Vagina (tissue), 2 donors: ENCODE measurements at regions not wholly inside any gene's neighbourhood (a gene's known extent, or its start where the extent isn't known, plus 50 kb on each side); places are given as distances from the start of the nearest gene placed in this dataset.

Experiments used
- DNase-seq, 2 donors: peaks; one replicate each; pipeline ENCODE4 v3.0.0-alpha.2; 2017; ENCODE audit errors: extremely low spot score in 2 of 2
- H3K27ac ChIP-seq: fragments of 200-600 bp; sonication (generic); one replicate; pipeline ENCODE4 v1.5.1; 2019
- H3K27me3 ChIP-seq: fragments of 200-600 bp; sonication (generic); one replicate; pipeline ENCODE4 v1.5.1; 2019
- H3K36me3 ChIP-seq, 2 donors: fragments of 200-600 bp; sonication (generic); one replicate each; pipeline ENCODE4 v1.5.1; 2017 to 2019
- H3K4me1 ChIP-seq: fragments of 200-600 bp; sonication (generic); one replicate; pipeline ENCODE4 v1.5.1; 2019
- H3K4me3 ChIP-seq, 2 donors: fragments of 200-600 bp; sonication (generic); 1 replicate in 1 of 2; 2 replicates in 1 of 2; pipeline ENCODE4 v1.5.1; 2016 to 2019
- H3K9me3 ChIP-seq: fragments of 200-600 bp; sonication (generic); one replicate; pipeline ENCODE4 v1.5.1; 2019
- CTCF ChIP-seq, 3 experiments: fragments of 450-650 bp in 2 of 3; fragments of 200-600 bp in 1 of 3; sonication (generic) in 1 of 3; IDR thresholded peaks; one replicate each; pipeline ENCODE4 v1.5.1; 2017 to 2019; ENCODE audit warnings: antibody characterized with exemption in 3 of 3, mild to moderate bottlenecking in 2 of 3, moderate library complexity in 2 of 3
- POLR2A ChIP-seq, 2 donors: fragments of 450-650 bp; IDR thresholded peaks; one replicate each; pipeline ENCODE4 v1.6.1; 2017; ENCODE audit warnings: antibody characterized with exemption in 2 of 2, mild to moderate bottlenecking in 2 of 2, moderate library complexity in 2 of 2
- POLR2AphosphoS5 ChIP-seq, 2 donors: sonication (generic); formaldehyde crosslinking; IDR thresholded peaks; one replicate each; pipeline ENCODE4 v1.9.0; 2017; ENCODE audit warnings: antibody characterized with exemption in 2 of 2, mild to moderate bottlenecking in 2 of 2, low read depth in 1 of 2; ENCODE audit not compliant: insufficient read depth in 1 of 2
- intact Hi-C: fragments of 100-400 bp; cut with DNase I; formaldehyde crosslinking; loops from one replicate; pipeline ENCODE4 v1.15.1; 2023

- H3K9me3 ChIP-seq = no peaks in the 10 kb centered on the region
- intact Hi-C loops = no loop called here
- no peak for DNase-seq
- H3K4me3 ChIP-seq = no peak overlapping the region
- TF ChIP-seq POLR2A (IDR thresholded peaks at IDR 0.05) = no peak
- TF ChIP-seq POLR2AphosphoS5 (IDR thresholded peaks at IDR 0.05; ENCODE audit: insufficient read depth in 1 of 2, low read depth in 1 of 2) = no peak
- no peak for TF ChIP-seq CTCF (IDR thresholded peaks at IDR 0.05)
- H3K27ac ChIP-seq = no peak overlapping the region
- no peaks in the 10 kb centered on the region for H3K4me1 ChIP-seq
- H3K36me3 ChIP-seq = no peaks in the 10 kb centered on the region
- no peaks in the 10 kb centered on the region for H3K27me3 ChIP-seq
Observed at GRCh38 chr15:96073908-96074307, 256.6 kb upstream of the NR2F2 start.

GRCh38 chr15:96075895-96076294 is 254.6 kb upstream of the NR2F2 start:
- Histone ChIP-seq H3K36me3 (no peaks in the 10 kb centered on the region), H3K27ac (no peak overlapping the region), H3K4me3 (no peak overlapping the region), H3K9me3 (no peaks in the 10 kb centered on the region), H3K4me1 (no peaks in the 10 kb centered on the region), H3K27me3 (no peaks in the 10 kb centered on the region)
- TF ChIP-seq CTCF (IDR thresholded peaks at IDR 0.05) (no peak), POLR2AphosphoS5 (IDR thresholded peaks at IDR 0.05; ENCODE audit: insufficient read depth in 1 of 2, low read depth in 1 of 2) (no peak), POLR2A (IDR thresholded peaks at IDR 0.05) (no peak)
- no peak for DNase-seq
- intact Hi-C loops = no loop called here

- H3K36me3 ChIP-seq = no peaks in the 10 kb centered on the region
- intact Hi-C loops = no loop called here
- DNase-seq = no peak
- H3K4me3 ChIP-seq = no peak overlapping the region
- no peaks in the 10 kb centered on the region for H3K27me3 ChIP-seq
- no peaks in the 10 kb centered on the region for H3K9me3 ChIP-seq
- no peak for TF ChIP-seq POLR2A (IDR thresholded peaks at IDR 0.05)
- TF ChIP-seq POLR2AphosphoS5 (IDR thresholded peaks at IDR 0.05; ENCODE audit: insufficient read depth in 1 of 2, low read depth in 1 of 2) = no peak
- TF ChIP-seq CTCF (IDR thresholded peaks at IDR 0.05) = no peak
- H3K27ac ChIP-seq = no peak overlapping the region
- H3K4me1 ChIP-seq = no peaks in the 10 kb centered on the region
Observed at GRCh38 chr15:96076350-96076749, 254.2 kb upstream of the NR2F2 start.

GRCh38 chr15:96079041-96079440 is 251.5 kb upstream of the NR2F2 start:
- Histone ChIP-seq H3K27ac (no peak overlapping the region), H3K36me3 (no peaks in the 10 kb centered on the region), H3K4me3 (no peak overlapping the region), H3K27me3 (no peaks in the 10 kb centered on the region), H3K9me3 (no peaks in the 10 kb centered on the region), H3K4me1 (no peaks in the 10 kb centered on the region)
- no peak for TF ChIP-seq POLR2AphosphoS5 (IDR thresholded peaks at IDR 0.05; ENCODE audit: insufficient read depth in 1 of 2, low read depth in 1 of 2)
- no peak for TF ChIP-seq CTCF (IDR thresholded peaks at IDR 0.05)
- no peak for TF ChIP-seq POLR2A (IDR thresholded peaks at IDR 0.05)
- no peak for DNase-seq
- intact Hi-C loops = no loop called here

GRCh38 chr15:96079882-96080281 is 250.6 kb upstream of the NR2F2 start:
- Histone ChIP-seq H3K9me3 (no peaks in the 10 kb centered on the region), H3K4me3 (no peak overlapping the region), H3K4me1 (no peaks in the 10 kb centered on the region), H3K36me3 (no peaks in the 10 kb centered on the region), H3K27me3 (no peaks in the 10 kb centered on the region), H3K27ac (no peak overlapping the region)
- intact Hi-C loops = no loop called here
- DNase-seq = no peak
- no peak for TF ChIP-seq POLR2AphosphoS5 (IDR thresholded peaks at IDR 0.05; ENCODE audit: insufficient read depth in 1 of 2, low read depth in 1 of 2)

- intact Hi-C loops = no loop called here
- H3K27ac ChIP-seq = no peak overlapping the region
- TF ChIP-seq POLR2AphosphoS5 (IDR thresholded peaks at IDR 0.05; ENCODE audit: insufficient read depth in 1 of 2, low read depth in 1 of 2) = no peak
- TF ChIP-seq CTCF (IDR thresholded peaks at IDR 0.05) = no peak
- no peak for TF ChIP-seq POLR2A (IDR thresholded peaks at IDR 0.05)
- H3K9me3 ChIP-seq = no peaks in the 10 kb centered on the region
- H3K36me3 ChIP-seq = no peaks in the 10 kb centered on the region
- H3K4me1 ChIP-seq = peaks cover 6% of the 10 kb centered on the region
- no peaks in the 10 kb centered on the region for H3K27me3 ChIP-seq
- no peak for DNase-seq
- no peak overlapping the region for H3K4me3 ChIP-seq
Observed at GRCh38 chr15:96086164-96086563, 244.3 kb upstream of the NR2F2 start.
